ENCODE measurements at regions not wholly inside any gene's neighbourhood (a gene's known extent, or its start where the extent isn't known, plus 50 kb on each side); places are given as distances from the start of the nearest gene placed in this dataset.

- 60 to 81% (median 78%) methylated on average over 5 of the region's 5 CpGs for WGBS, 5 donors
- Histone ChIP-seq H3K9me3 (no peaks in the 10 kb centered on the region), H3K36me3 (no peaks in the 10 kb centered on the region), H3K4me3 (no peak overlapping the region), H3K27ac (no peak overlapping the region), H3K27me3 (peaks cover 0 to 16% (median 0%) of the 10 kb centered on the region in 3 donors), H3K4me1 (no peaks in the 10 kb centered on the region)
- intact Hi-C loops (cut with DNase I; ENCODE audit: low total_unique reads), result no loop called here
- TF ChIP-seq POLR2A (IDR thresholded peaks at IDR 0.05) (no peak), EP300 (IDR thresholded peaks at IDR 0.05) (no peak), CTCF (IDR thresholded peaks at IDR 0.05) (no peak), POLR2AphosphoS5 (IDR thresholded peaks at IDR 0.05) (no peak)
- DNase-seq, result no peak
Measured at GRCh38 chr11:131303611-131304119, 66.8 kb upstream of the NTM start.

GRCh38 chr11:131305005-131305404 lies 65.4 kb upstream of the NTM start:
- TF ChIP-seq POLR2AphosphoS5 (IDR thresholded peaks at IDR 0.05) (no peak), CTCF (IDR thresholded peaks at IDR 0.05) (no peak), POLR2A (IDR thresholded peaks at IDR 0.05) (no peak), EP300 (IDR thresholded peaks at IDR 0.05) (no peak)
- Histone ChIP-seq H3K9me3 (no peaks in the 10 kb centered on the region), H3K4me1 (no peaks in the 10 kb centered on the region), H3K27ac (no peak overlapping the region), H3K36me3 (no peaks in the 10 kb centered on the region), H3K27me3 (peaks cover 0 to 9% (median 0%) of the 10 kb centered on the region in 3 donors), H3K4me3 (no peak overlapping the region)
- intact Hi-C loops (cut with DNase I; ENCODE audit: low total_unique reads), result no loop called here
- DNase-seq, result no peak
- WGBS, 5 donors, result 61 to 76% (median 65%) methylated on average over 3 of the region's 3 CpGs

GRCh38 chr11:131307506-131307905 lies 62.9 kb upstream of the NTM start:
- no peak overlapping the region for H3K4me3 ChIP-seq
- WGBS, 5 donors, result 76 to 85% (median 83%) methylated on average over 6 of the region's 6 CpGs
- intact Hi-C loops (cut with DNase I; ENCODE audit: low total_unique reads), result no loop called here
- no peaks in the 10 kb centered on the region for H3K27me3 ChIP-seq
- H3K9me3 ChIP-seq, result no peaks in the 10 kb centered on the region
- H3K4me1 ChIP-seq, result no peaks in the 10 kb centered on the region
- no peak overlapping the region for H3K27ac ChIP-seq
- TF ChIP-seq POLR2AphosphoS5 (IDR thresholded peaks at IDR 0.05), result no peak
- no peak for TF ChIP-seq EP300 (IDR thresholded peaks at IDR 0.05)
- no peak for TF ChIP-seq POLR2A (IDR thresholded peaks at IDR 0.05)
- TF ChIP-seq CTCF (IDR thresholded peaks at IDR 0.05), result no peak
- DNase-seq, result no peak
- no peaks in the 10 kb centered on the region for H3K36me3 ChIP-seq

- Histone ChIP-seq H3K27ac (no peak overlapping the region), H3K4me3 (no peak overlapping the region), H3K4me1 (no peaks in the 10 kb centered on the region), H3K27me3 (peaks cover 0 to 6% (median 0%) of the 10 kb centered on the region in 3 donors), H3K36me3 (no peaks in the 10 kb centered on the region), H3K9me3 (no peaks in the 10 kb centered on the region)
- 50 to 81% (median 68%) methylated on average over 5 of the region's 5 CpGs for WGBS, 5 donors
- TF ChIP-seq POLR2A (IDR thresholded peaks at IDR 0.05) (no peak), EP300 (IDR thresholded peaks at IDR 0.05) (no peak), POLR2AphosphoS5 (IDR thresholded peaks at IDR 0.05) (no peak), CTCF (IDR thresholded peaks at IDR 0.05) (no peak)
- intact Hi-C loops (cut with DNase I; ENCODE audit: low total_unique reads), result no loop called here
- DNase-seq, result no peak
Measured at GRCh38 chr11:131309776-131310175, 60.6 kb upstream of the NTM start.

Measured in stomach (tissue), 8 donors.